ENCODE measurements at regions not wholly inside any gene's neighbourhood (a gene's known extent, or its start where the extent isn't known, plus 50 kb on each side); places are given as distances from the start of the nearest gene placed in this dataset.

DNA sequence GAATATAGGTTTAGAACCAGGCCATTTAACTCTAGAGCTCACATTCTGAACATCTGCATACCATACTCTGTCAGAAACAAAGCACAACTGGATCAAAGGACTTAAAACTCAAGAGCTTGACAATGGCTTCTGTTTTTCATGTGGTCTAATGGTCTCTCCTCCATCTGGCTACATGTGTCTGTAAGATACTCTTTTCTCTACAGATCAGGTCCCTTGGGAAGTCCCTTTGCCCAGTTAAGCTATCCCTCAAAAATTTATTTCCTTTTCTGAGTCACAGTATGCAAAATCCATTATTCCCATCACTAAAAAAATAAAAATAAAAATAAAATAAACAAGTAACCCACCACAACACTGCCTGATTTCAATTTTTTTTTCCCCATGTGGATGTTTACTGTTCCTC is 357.0 kb upstream of the PRMT6 start:
- ChIA-PET CTCF (no interaction called here), POLR2A (no interaction called here)
- DNase-seq = no peak
- H3K4me3 Mint-ChIP-seq = no peak overlapping the region
- no peaks in the 10 kb centered on the region for H3K36me3 Mint-ChIP-seq (ENCODE audit: low read depth)
- intact Hi-C loops (cut with micrococcal nuclease) = no loop called here
- H3K4me1 Mint-ChIP-seq = no peaks in the 10 kb centered on the region
- H3K27ac Mint-ChIP-seq = no peak overlapping the region
- TF ChIP-seq, protein P1, sequence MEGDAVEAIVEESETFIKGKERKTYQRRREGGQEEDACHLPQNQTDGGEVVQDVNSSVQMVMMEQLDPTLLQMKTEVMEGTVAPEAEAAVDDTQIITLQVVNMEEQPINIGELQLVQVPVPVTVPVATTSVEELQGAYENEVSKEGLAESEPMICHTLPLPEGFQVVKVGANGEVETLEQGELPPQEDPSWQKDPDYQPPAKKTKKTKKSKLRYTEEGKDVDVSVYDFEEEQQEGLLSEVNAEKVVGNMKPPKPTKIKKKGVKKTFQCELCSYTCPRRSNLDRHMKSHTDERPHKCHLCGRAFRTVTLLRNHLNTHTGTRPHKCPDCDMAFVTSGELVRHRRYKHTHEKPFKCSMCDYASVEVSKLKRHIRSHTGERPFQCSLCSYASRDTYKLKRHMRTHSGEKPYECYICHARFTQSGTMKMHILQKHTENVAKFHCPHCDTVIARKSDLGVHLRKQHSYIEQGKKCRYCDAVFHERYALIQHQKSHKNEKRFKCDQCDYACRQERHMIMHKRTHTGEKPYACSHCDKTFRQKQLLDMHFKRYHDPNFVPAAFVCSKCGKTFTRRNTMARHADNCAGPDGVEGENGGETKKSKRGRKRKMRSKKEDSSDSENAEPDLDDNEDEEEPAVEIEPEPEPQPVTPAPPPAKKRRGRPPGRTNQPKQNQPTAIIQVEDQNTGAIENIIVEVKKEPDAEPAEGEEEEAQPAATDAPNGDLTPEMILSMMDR (IDR thresholded peaks at IDR 0.05) = no peak
- ATAC-seq (ENCODE audit: low read depth) = no peak
- no peaks in the 10 kb centered on the region for H3K9me3 Mint-ChIP-seq
- no peaks in the 10 kb centered on the region for H3K27me3 Mint-ChIP-seq

DNA sequence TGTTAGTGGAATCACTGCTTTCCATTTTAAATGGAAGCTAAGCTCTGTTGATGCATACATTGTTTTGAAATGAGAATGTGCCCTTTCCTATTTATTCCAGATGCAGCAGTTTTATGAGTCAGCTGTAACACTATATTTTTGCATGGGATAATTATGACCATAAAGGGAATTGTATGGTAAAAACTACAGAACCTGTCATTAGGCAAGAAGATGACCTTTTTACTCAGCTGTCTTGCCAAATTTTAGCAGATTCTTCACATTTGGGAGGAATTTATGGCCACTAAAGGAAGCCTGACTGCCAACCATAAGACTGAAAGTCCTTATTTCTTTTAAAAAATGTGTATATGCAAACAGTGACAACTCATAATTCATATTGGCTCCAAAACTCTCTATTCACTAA is 356.3 kb upstream of the PRMT6 start:
- TF ChIP-seq, protein P1 (IDR thresholded peaks at IDR 0.05) = no peak
- H3K36me3 Mint-ChIP-seq (ENCODE audit: low read depth) = no peaks in the 10 kb centered on the region
- no peak for DNase-seq
- CTCF ChIA-PET = no interaction called here
- H3K4me3 Mint-ChIP-seq = no peak overlapping the region
- no peaks in the 10 kb centered on the region for H3K9me3 Mint-ChIP-seq
- H3K27ac Mint-ChIP-seq = no peak overlapping the region
- intact Hi-C loops (cut with micrococcal nuclease) = no loop called here
- ATAC-seq (ENCODE audit: low read depth) = no peak
- no peaks in the 10 kb centered on the region for H3K4me1 Mint-ChIP-seq
- H3K27me3 Mint-ChIP-seq = no peaks in the 10 kb centered on the region
- POLR2A ChIA-PET = no interaction called here

DNA sequence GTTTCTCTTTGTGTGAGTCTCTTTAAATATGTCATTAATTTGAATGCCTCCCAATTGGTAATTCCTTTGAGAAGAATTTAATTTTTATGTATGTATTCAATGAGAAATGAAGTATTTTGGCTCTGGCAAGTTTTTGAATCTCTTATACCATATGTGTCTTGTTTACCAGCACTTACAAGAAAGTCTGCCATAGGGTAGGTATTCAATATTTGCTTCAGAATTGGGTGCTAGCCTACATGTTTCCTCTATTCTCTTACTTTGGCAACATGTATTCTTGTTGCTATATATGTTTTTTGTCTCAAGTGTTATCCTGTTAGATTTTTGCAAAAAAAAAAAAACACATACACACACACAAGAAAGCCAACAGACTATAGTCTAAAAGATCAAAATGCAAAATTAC is 350.5 kb upstream of the PRMT6 start:
- DNase-seq = no peak
- POLR2A ChIA-PET = no interaction called here
- no peak overlapping the region for H3K4me3 Mint-ChIP-seq
- no peaks in the 10 kb centered on the region for H3K36me3 Mint-ChIP-seq (ENCODE audit: low read depth)
- no peaks in the 10 kb centered on the region for H3K4me1 Mint-ChIP-seq
- TF ChIP-seq, protein P1 (IDR thresholded peaks at IDR 0.05) = no peak
- no peaks in the 10 kb centered on the region for H3K27me3 Mint-ChIP-seq
- H3K9me3 Mint-ChIP-seq = peaks cover 6% of the 10 kb centered on the region
- ATAC-seq (ENCODE audit: low read depth) = no peak
- H3K27ac Mint-ChIP-seq = no peak overlapping the region
- CTCF ChIA-PET = no interaction called here
- intact Hi-C loops (cut with micrococcal nuclease) = no loop called here

DNA sequence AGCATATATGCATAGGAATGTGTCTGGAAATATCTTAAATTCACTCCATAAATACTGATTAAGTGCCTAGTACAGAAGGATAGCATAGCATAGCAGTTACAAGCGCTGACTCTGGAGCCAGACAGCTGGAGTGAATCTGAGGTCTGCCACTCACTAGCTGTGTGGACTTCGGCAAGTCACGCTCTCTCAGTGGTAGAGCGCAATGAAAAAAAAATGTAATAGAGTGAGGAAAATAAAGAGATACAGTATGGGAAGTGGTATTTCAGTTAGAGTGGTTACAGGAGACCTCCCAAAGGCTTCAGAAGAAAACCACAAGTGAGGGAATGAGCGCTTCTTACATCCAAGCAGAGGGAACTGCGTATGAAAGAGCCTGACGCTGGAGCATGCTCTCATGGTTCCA is 338.9 kb upstream of the PRMT6 start:
- H3K4me3 Mint-ChIP-seq = no peak overlapping the region

DNA sequence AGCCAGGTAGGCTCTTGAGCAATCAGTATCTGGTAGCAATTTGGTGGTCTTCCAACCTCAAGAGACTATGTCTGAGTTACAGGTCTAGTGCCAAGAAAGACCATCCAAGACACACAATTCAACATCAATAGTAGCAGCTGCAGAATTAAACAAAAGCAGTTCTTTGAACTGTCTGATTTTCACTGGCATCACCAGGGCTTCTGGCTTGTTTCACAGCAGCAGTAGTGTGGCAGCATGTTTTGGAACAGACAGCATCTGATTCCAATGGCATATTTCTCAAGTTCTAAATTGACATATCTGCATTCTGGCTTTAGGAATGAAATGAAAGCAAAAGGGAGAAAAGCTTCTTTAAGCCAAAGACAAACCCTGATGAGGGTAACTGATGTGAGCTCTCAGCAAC is 334.7 kb upstream of the PRMT6 start:
- no peaks in the 10 kb centered on the region for H3K9me3 Mint-ChIP-seq
- H3K27ac Mint-ChIP-seq = no peak overlapping the region
- TF ChIP-seq, protein P1 (IDR thresholded peaks at IDR 0.05) = no peak
- DNase-seq (no peak), ATAC-seq (ENCODE audit: low read depth) (no peak)
- H3K4me1 Mint-ChIP-seq = no peaks in the 10 kb centered on the region
- intact Hi-C loops (cut with micrococcal nuclease) = no loop called here
- H3K36me3 Mint-ChIP-seq (ENCODE audit: low read depth) = no peaks in the 10 kb centered on the region
- ChIA-PET POLR2A (no interaction called here), CTCF (no interaction called here)
- H3K4me3 Mint-ChIP-seq = no peak overlapping the region
- peaks cover 2% of the 10 kb centered on the region for H3K27me3 Mint-ChIP-seq

More for the DNA sequence above, 338.9 kb upstream of the PRMT6 start:
- Mint-ChIP-seq H3K27me3 (peaks cover 2% of the 10 kb centered on the region), H3K36me3 (ENCODE audit: low read depth) (no peaks in the 10 kb centered on the region), H3K9me3 (no peaks in the 10 kb centered on the region), H3K27ac (no peak overlapping the region), H3K4me1 (no peaks in the 10 kb centered on the region)
- TF ChIP-seq, protein P1 (IDR thresholded peaks at IDR 0.05) = no peak
- ChIA-PET POLR2A (no interaction called here), CTCF (no interaction called here)
- ATAC-seq (ENCODE audit: low read depth) (no peak), DNase-seq (no peak)
- intact Hi-C loops (cut with micrococcal nuclease) = no loop called here

All from activated B cell treated with CpG ODN at 0.5 μM for 24 hours (primary cell).